Colonic mucosa (tissue), 4 donors: ENCODE measurements at regions not wholly inside any gene's neighbourhood (a gene's known extent, or its start where the extent isn't known, plus 50 kb on each side); places are given as distances from the start of the nearest gene placed in this dataset.

Source experiments
- DNase-seq: peaks from one replicate; pipeline ENCODE4 v3.0.0-alpha.2; 2020
- H3K27ac ChIP-seq: fragments of 200-600 bp; one replicate; pipeline ENCODE4 v1.8.0; 2021
- H3K27me3 ChIP-seq: fragments of 200-600 bp; one replicate; pipeline ENCODE4 v1.8.0; 2021
- H3K36me3 ChIP-seq: fragments of 200-600 bp; one replicate; pipeline ENCODE4 v1.8.0; 2021
- H3K4me1 ChIP-seq: fragments of 200-600 bp; one replicate; pipeline ENCODE4 v1.8.0; 2021; ENCODE audit warnings: mild to moderate bottlenecking
- H3K4me3 ChIP-seq: fragments of 200-600 bp; one replicate; pipeline ENCODE4 v1.8.0; 2021
- H3K9ac ChIP-seq, 2 donors: one replicate each; pipeline ENCODE4 v1.7.0; 2013; ENCODE audit warnings: control low read depth in 2 of 2, low read depth in 2 of 2, low read length in 2 of 2
- H3K9me3 ChIP-seq: fragments of 200-600 bp; one replicate; pipeline ENCODE4 v1.8.0; 2021
- intact Hi-C: fragments of 100-400 bp; cut with DNase I; formaldehyde crosslinking; loops from one replicate; pipeline ENCODE4 v1.14.1; 2022
- TF ChIP-seq, protein P1 (sequence below): fragments of 200-600 bp; IDR thresholded peaks from one replicate; pipeline ENCODE4 v1.8.0; 2022; ENCODE audit warnings: antibody characterized with exemption, mild to moderate bottlenecking
- donor health status: healthy.
- donor health status: DM: no; HTN: no; CAD: no.
- donor health status: DM: no; HTN: no; CAD: no.

DNA sequence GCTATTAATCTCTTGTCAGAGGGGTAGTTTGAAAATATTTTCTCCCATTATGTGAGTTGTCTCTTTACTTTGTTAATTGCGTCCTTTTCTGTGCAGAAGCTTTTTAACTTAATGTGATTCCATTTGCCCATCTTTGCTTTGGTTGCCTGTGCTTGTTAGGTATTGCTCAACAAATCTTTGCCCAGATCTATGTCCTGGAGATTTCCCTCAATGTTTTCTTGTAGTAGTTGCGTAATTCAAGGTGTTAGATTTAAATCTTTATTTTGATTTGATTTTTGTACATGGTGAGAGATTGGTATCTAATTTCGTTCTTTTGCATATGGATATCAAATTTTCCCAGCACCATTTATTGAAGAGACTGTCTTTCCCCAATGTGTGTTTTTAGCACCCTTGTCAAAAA, 567.2 kb downstream of the DNAJB9 start:
- Histone ChIP-seq H3K27me3 (no peaks in the 10 kb centered on the region), H3K4me3 (no peak overlapping the region), H3K9ac (no peak overlapping the region), H3K9me3 (no peaks in the 10 kb centered on the region), H3K4me1 (no peaks in the 10 kb centered on the region), H3K36me3 (no peaks in the 10 kb centered on the region), H3K27ac (no peak overlapping the region)
- TF ChIP-seq, protein P1, sequence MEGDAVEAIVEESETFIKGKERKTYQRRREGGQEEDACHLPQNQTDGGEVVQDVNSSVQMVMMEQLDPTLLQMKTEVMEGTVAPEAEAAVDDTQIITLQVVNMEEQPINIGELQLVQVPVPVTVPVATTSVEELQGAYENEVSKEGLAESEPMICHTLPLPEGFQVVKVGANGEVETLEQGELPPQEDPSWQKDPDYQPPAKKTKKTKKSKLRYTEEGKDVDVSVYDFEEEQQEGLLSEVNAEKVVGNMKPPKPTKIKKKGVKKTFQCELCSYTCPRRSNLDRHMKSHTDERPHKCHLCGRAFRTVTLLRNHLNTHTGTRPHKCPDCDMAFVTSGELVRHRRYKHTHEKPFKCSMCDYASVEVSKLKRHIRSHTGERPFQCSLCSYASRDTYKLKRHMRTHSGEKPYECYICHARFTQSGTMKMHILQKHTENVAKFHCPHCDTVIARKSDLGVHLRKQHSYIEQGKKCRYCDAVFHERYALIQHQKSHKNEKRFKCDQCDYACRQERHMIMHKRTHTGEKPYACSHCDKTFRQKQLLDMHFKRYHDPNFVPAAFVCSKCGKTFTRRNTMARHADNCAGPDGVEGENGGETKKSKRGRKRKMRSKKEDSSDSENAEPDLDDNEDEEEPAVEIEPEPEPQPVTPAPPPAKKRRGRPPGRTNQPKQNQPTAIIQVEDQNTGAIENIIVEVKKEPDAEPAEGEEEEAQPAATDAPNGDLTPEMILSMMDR = no peak
- no peak for DNase-seq
- intact Hi-C loops = no loop called here

DNA sequence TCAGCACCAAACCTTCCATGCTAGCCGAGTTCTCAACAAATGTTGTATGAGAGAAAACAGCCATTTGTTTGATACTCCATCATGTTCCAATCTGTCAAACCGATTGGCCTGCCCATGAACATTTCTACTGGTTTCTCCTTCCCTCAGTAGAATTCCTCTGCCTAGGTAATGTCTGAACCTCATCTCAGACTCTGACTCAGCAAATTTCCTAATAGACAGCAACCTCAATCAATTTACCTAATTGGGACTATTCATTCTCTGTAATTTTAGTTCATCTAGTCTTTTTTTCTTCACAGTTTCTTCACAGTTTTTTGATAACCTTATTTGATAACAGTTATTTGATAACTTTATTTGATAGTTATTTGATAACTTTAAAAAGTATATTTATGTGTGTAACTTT, 585.1 kb downstream of the DNAJB9 start:
- H3K36me3 ChIP-seq = no peaks in the 10 kb centered on the region
- no peak overlapping the region for H3K4me3 ChIP-seq
- no peaks in the 10 kb centered on the region for H3K27me3 ChIP-seq
- H3K9ac ChIP-seq = no peak overlapping the region
- TF ChIP-seq, protein P1 = no peak
- H3K27ac ChIP-seq = no peak overlapping the region
- H3K9me3 ChIP-seq = no peaks in the 10 kb centered on the region
- DNase-seq = no peak
- intact Hi-C loops = no loop called here
- no peaks in the 10 kb centered on the region for H3K4me1 ChIP-seq

DNA sequence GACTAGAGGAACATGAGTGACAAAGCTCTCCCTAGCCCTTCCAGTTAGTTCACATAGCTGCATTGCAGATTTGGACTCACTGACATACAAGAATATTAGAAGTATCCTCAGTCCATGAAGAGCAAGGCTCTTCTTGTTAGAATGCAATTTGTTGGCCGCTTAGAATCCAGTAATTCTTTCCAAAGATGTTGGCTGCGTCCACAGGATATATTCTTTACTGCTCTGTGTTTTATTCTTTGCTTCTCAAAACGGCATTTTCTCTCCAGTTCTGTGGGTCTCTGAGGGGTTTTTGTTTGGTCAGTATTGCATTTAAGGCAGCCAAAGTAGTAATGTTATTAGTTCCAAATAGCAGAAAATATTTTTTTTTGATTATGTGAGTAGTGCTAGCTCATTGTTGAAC, 588.6 kb downstream of the DNAJB9 start:
- no peak overlapping the region for H3K4me3 ChIP-seq
- H3K27me3 ChIP-seq = no peaks in the 10 kb centered on the region
- DNase-seq = no peak
- no peak overlapping the region for H3K9ac ChIP-seq
- TF ChIP-seq, protein P1 = no peak
- H3K4me1 ChIP-seq = no peaks in the 10 kb centered on the region
- no peaks in the 10 kb centered on the region for H3K36me3 ChIP-seq
- no peaks in the 10 kb centered on the region for H3K9me3 ChIP-seq
- intact Hi-C loops = no loop called here
- no peak overlapping the region for H3K27ac ChIP-seq

DNA sequence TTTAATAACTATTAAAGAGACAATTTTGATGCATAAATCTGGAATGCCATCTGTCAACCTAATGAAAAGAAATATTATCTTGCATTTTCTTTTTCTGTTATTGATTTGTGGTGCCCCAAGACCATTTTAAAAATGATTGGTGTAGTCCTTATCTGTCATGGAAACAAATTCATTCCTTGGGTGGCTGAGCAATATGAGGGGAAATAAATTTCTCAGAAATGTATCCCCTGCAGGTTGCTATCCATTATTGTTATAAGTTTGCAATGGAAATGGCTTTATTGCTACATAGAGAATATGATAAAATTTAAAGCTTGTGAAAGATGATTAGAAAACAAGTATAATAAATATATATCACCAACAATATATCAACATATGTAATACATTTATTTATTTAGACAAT, 607.0 kb downstream of the DNAJB9 start:
- H3K9ac ChIP-seq = no peak overlapping the region
- no peak overlapping the region for H3K27ac ChIP-seq
- intact Hi-C loops = no loop called here
- H3K4me1 ChIP-seq = no peaks in the 10 kb centered on the region
- H3K4me3 ChIP-seq = no peak overlapping the region
- TF ChIP-seq, protein P1 = no peak
- H3K36me3 ChIP-seq = no peaks in the 10 kb centered on the region
- H3K9me3 ChIP-seq = no peaks in the 10 kb centered on the region
- DNase-seq = no peak
- H3K27me3 ChIP-seq = no peaks in the 10 kb centered on the region

DNA sequence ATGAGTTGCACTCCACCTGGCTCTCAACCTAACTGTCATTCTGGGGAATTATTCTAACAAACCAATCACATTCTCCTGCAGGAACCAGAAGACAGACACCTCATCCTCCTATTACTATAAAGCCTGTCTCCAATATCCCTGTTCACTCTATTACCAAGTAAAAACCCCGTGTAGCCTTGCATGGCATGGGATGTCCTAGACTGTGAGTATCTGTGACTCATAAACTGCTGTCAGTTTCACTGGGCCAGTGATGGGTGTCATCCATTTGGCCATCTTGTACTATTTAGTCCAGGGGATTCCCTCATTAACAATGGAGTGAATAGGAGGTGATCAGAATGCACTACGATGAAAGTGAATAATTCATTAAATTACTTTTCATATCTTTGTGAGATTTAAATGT, 608.7 kb downstream of the DNAJB9 start:
- Histone ChIP-seq H3K27ac (no peak overlapping the region), H3K9me3 (no peaks in the 10 kb centered on the region), H3K4me3 (no peak overlapping the region), H3K36me3 (no peaks in the 10 kb centered on the region), H3K27me3 (no peaks in the 10 kb centered on the region), H3K4me1 (no peaks in the 10 kb centered on the region), H3K9ac (no peak overlapping the region)
- TF ChIP-seq, protein P1 = no peak
- DNase-seq = no peak
- intact Hi-C loops = no loop called here

DNA sequence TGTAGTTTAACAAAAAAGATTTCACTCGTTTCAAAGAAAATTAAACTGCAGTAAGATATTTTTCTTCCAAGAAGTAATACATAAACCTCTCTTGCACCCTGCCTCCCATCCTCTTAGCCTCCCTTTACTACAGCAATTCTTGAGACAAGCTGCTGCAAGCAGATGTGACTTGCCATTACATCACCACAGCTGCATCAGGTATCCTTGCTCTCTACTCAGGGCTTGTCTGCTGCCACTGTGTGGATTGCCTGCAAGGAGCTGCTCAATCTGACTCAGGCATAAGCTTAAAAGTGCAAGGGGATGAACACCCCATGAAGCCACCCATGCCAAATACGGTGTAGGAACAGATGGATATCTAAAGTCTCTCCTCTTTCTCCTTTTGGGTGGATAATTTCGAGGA, 609.9 kb downstream of the DNAJB9 start:
- H3K27me3 ChIP-seq = no peaks in the 10 kb centered on the region
- intact Hi-C loops = no loop called here
- no peak overlapping the region for H3K4me3 ChIP-seq
- H3K9me3 ChIP-seq = no peaks in the 10 kb centered on the region
- H3K36me3 ChIP-seq = no peaks in the 10 kb centered on the region
- no peaks in the 10 kb centered on the region for H3K4me1 ChIP-seq
- H3K27ac ChIP-seq = no peak overlapping the region
- TF ChIP-seq, protein P1 = no peak
- DNase-seq = no peak
- no peak overlapping the region for H3K9ac ChIP-seq
